Heart left ventricle (tissue), 16 donors: ENCODE measurements at regions not wholly inside any gene's neighbourhood (a gene's known extent, or its start where the extent isn't known, plus 50 kb on each side); places are given as distances from the start of the nearest gene placed in this dataset.

ENCODE experiments used
- ATAC-seq, 4 donors: fragments of 200-7000 bp; cut with Tn5 transposase; one replicate each; pipeline ENCODE4 v1.9.1; 2020 to 2022; ENCODE audit warnings: moderate library complexity in 4 of 4, mild to moderate bottlenecking in 3 of 4, moderate number of reproducible peaks in 1 of 4
- DNase-seq, 5 donors: peaks; one replicate each; pipeline ENCODE4 v3.0.0-alpha.2; 2020
- H3K27ac ChIP-seq, 12 donors: fragments of 200-600 bp; sonication (generic) in 4 of 12; one replicate each; pipeline versions ENCODE4 v1.5.0 to v1.8.0; 2016 to 2022; ENCODE audit warnings: mild to moderate bottlenecking in 2 of 12
- H3K27me3 ChIP-seq, 9 donors: fragments of 200-600 bp; sonication (generic) in 2 of 9; one replicate each; pipeline versions ENCODE4 v1.5.1 to v1.8.0; 2016 to 2022; ENCODE audit warnings: mild to moderate bottlenecking in 3 of 9
- H3K36me3 ChIP-seq, 9 donors: fragments of 200-600 bp; sonication (generic) in 2 of 9; one replicate each; pipeline versions ENCODE4 v1.5.0 to v1.8.0; 2018 to 2022; ENCODE audit warnings: mild to moderate bottlenecking in 2 of 9
- H3K4me1 ChIP-seq, 12 donors: fragments of 200-600 bp; sonication (generic) in 4 of 12; one replicate each; pipeline versions ENCODE4 v1.5.0 to v1.8.0; 2016 to 2022; ENCODE audit warnings: mild to moderate bottlenecking in 3 of 12
- H3K4me3 ChIP-seq, 12 donors: fragments of 200-600 bp; sonication (generic) in 4 of 12; one replicate each; pipeline versions ENCODE4 v1.5.0 to v1.8.0; 2017 to 2022; ENCODE audit warnings: mild to moderate bottlenecking in 9 of 12, moderate library complexity in 4 of 12
- H3K9me3 ChIP-seq, 12 donors: fragments of 200-600 bp; sonication (generic) in 4 of 12; one replicate each; pipeline versions ENCODE4 v1.5.0 to v1.8.0; 2016 to 2022; ENCODE audit warnings: mild to moderate bottlenecking in 1 of 12
- CTCF ChIP-seq, 12 donors: fragments of 200-600 bp; sonication (generic) in 4 of 12; IDR thresholded peaks; one replicate each; pipeline versions ENCODE4 v1.5.0 to v1.8.0; 2018 to 2022; ENCODE audit warnings: antibody characterized with exemption in 12 of 12, mild to moderate bottlenecking in 5 of 12
- POLR2A ChIP-seq, 2 donors: fragments of 450-650 bp; IDR thresholded peaks; one replicate each; pipeline ENCODE4 v1.6.1; 2017; ENCODE audit warnings: antibody characterized with exemption in 2 of 2, mild to moderate bottlenecking in 2 of 2, moderate library complexity in 2 of 2
- WGBS, 4 donors: extraction: QIAGEN DNeasy Blood & Tissue Kit in 2 of 4; methylation state at CpG; one replicate each; pipeline versions ENCODE4 v1.1.5 to v1.1.7; 2013 to 2018; 5-methylcytosine and 5-hydroxymethylcytosine counted together
- intact Hi-C, 10 donors: fragments of 100-400 bp; cut with DNase I; formaldehyde crosslinking; loops; one replicate each; pipeline versions ENCODE4 v1.11.1 to v1.14.2; 2022
- donor health status: ischemic (EF 13 %, LVEDD 7.1; RV severe dilation, severe dysfunction).
- donor health status: healthy with polysubstance abuse.
- donor health status: DM: no; HTN: yes; CAD: no.
- donor health status: DM: no; HTN: no; CAD: no.
- donor health status: ischemic (EF 25% LVEDD 6.9; RV normal size, moderate dysfunction).
- donor health status: ischemic (EF 25% LVEDD 5.7; RV mildly dilated, moderate dysfunction).
- donor health status: healthy.
- donor health status: DM: yes; HTN: yes; CAD: no.
- donor health status: ischemic (EF 35%, LVEDD 5.7; RV mildly dilated, moderate dysfunction).
- donor health status: nonischemic (EF 11% LVEDD 7.7; RV severe dilation, severe dysfunction).
- donor health status: DM: yes; HTN: yes; CAD: no.
- donor health status: PGD.
- donor health status: ischemic (EF 29% LVEDD 5.4; RV normal size, mild dysfunction).
- donor health status: nonischemic (EF 23%, LVEDD 6.1; RV moderate dilation, normal function).

GRCh38 chr3:181887685-181888084 is 176.0 kb downstream of the SOX2 start:
- Histone ChIP-seq H3K36me3 (no peaks in the 10 kb centered on the region), H3K27ac (no peak overlapping the region), H3K9me3 (no peaks in the 10 kb centered on the region), H3K4me1 (no peaks in the 10 kb centered on the region), H3K27me3 (peaks cover 0 to 7% (median 0%) of the 10 kb centered on the region in 9 donors), H3K4me3 (no peak overlapping the region)
- TF ChIP-seq CTCF (IDR thresholded peaks at IDR 0.05) (no peak), POLR2A (IDR thresholded peaks at IDR 0.05) (no peak)
- ATAC-seq (no peak), DNase-seq (no peak)
- WGBS, 4 donors, result 56 to 69% (median 63%) methylated on average over 1 of the region's 1 CpG
- intact Hi-C loops, result no loop called here

GRCh38 chr3:181888234-181888633 is 176.5 kb downstream of the SOX2 start:
- Histone ChIP-seq H3K9me3 (no peaks in the 10 kb centered on the region), H3K27me3 (peaks cover 0 to 7% (median 0%) of the 10 kb centered on the region in 9 donors), H3K27ac (no peak overlapping the region), H3K4me1 (no peaks in the 10 kb centered on the region), H3K36me3 (no peaks in the 10 kb centered on the region), H3K4me3 (no peak overlapping the region)
- 70 to 80% (median 74%) methylated on average over 3 of the region's 3 CpGs for WGBS, 4 donors
- ATAC-seq (no peak), DNase-seq (no peak)
- intact Hi-C loops, result no loop called here
- TF ChIP-seq POLR2A (IDR thresholded peaks at IDR 0.05), result no peak
- TF ChIP-seq CTCF (IDR thresholded peaks at IDR 0.05), result no peak

GRCh38 chr3:181892848-181893247 is 181.1 kb downstream of the SOX2 start:
- Histone ChIP-seq H3K4me1 (no peaks in the 10 kb centered on the region), H3K4me3 (no peak overlapping the region), H3K9me3 (no peaks in the 10 kb centered on the region), H3K36me3 (no peaks in the 10 kb centered on the region), H3K27me3 (peaks cover 0 to 6% (median 0%) of the 10 kb centered on the region in 9 donors), H3K27ac (no peak overlapping the region)
- ATAC-seq (no peak), DNase-seq (no peak)
- no peak for TF ChIP-seq POLR2A (IDR thresholded peaks at IDR 0.05)
- TF ChIP-seq CTCF (IDR thresholded peaks at IDR 0.05), result no peak
- WGBS, 4 donors, result 24 to 34% (median 27%) methylated on average over 4 of the region's 4 CpGs
- intact Hi-C loops, result no loop called here

GRCh38 chr3:181896605-181897004 is 184.9 kb downstream of the SOX2 start:
- Histone ChIP-seq H3K27ac (no peak overlapping the region), H3K4me1 (no peaks in the 10 kb centered on the region), H3K4me3 (no peak overlapping the region), H3K36me3 (no peaks in the 10 kb centered on the region), H3K9me3 (no peaks in the 10 kb centered on the region), H3K27me3 (no peaks in the 10 kb centered on the region)
- TF ChIP-seq CTCF (IDR thresholded peaks at IDR 0.05) (no peak), POLR2A (IDR thresholded peaks at IDR 0.05) (no peak)
- DNase-seq (no peak), ATAC-seq (no peak)
- intact Hi-C loops, result no loop called here
- 75 to 82% (median 80%) methylated on average over 2 of the region's 2 CpGs for WGBS, 4 donors
